ENCODE measurements at regions not wholly inside any gene's neighbourhood (a gene's known extent, or its start where the extent isn't known, plus 50 kb on each side); places are given as distances from the start of the nearest gene placed in this dataset.
A peak's percentile ranks its signal among the peaks of the same experiment; 100 is the strongest.

- no peak for TF ChIP-seq POLR2AphosphoS5 (IDR thresholded peaks at IDR 0.05; ENCODE audit: low read depth, low read length)
- TF ChIP-seq POLR2A (IDR thresholded peaks at IDR 0.05; ENCODE audit: low read depth, low read length): no peak
- TF ChIP-seq TAF1 (IDR thresholded peaks at IDR 0.05; ENCODE audit: low read depth, low read length): no peak
- no peak for TF ChIP-seq POU2F2 (IDR thresholded peaks at IDR 0.05; ENCODE audit: low read depth, low read length)
- peak; percentile 99 for TF ChIP-seq SPI1 (IDR thresholded peaks at IDR 0.05; ENCODE audit: low read depth, low read length)
- TF ChIP-seq PAX5 (IDR thresholded peaks at IDR 0.05; ENCODE audit: insufficient read depth, low read length, severe bottlenecking): no peak
These were observed 828.3 kb downstream of the TECRL start for GRCh38 chr4:63580796-63581475.
